DND-41 (cell line): ENCODE measurements at regions not wholly inside any gene's neighbourhood (a gene's known extent, or its start where the extent isn't known, plus 50 kb on each side); places are given as distances from the start of the nearest gene placed in this dataset.
"Not testable (repeated sequence)": the region's sequence is repeated elsewhere in the genome, so short reads cannot be mapped to it uniquely, and the experiment has no call there.

Experiments
- ATAC-seq: fragments of 200-7000 bp; cut with Tn5 transposase; 3 replicates; pipeline ENCODE4 v1.9.1; 2021; ENCODE audit warnings: low read depth; ENCODE audit not compliant: insufficient read depth
- DNase-seq: peaks from one replicate; pipeline ENCODE4 v3.0.0-alpha.2; 2020
- H2AFZ ChIP-seq: 2 replicates; pipeline ENCODE4 v1.6.0; 2012; ENCODE audit warnings: low read depth, low read length
- H3K27ac ChIP-seq: 2 replicates; pipeline ENCODE4 v1.5.1; 2012; ENCODE audit warnings: low read length, inconsistent platforms
- H3K27me3 ChIP-seq: fragments of 200-600 bp; sonication (generic); 2 replicates; pipeline ENCODE4 v1.6.0; 2012; ENCODE audit warnings: low read length, mild to moderate bottlenecking, inconsistent platforms; ENCODE audit not compliant: insufficient read depth, poor library complexity
- H3K36me3 ChIP-seq: 2 replicates; pipeline ENCODE4 v1.5.1; 2012; ENCODE audit warnings: low read length, inconsistent platforms; ENCODE audit not compliant: insufficient read depth
- H3K4me1 ChIP-seq: 2 replicates; pipeline ENCODE4 v1.5.1; 2012; ENCODE audit warnings: mild to moderate bottlenecking, low read length; ENCODE audit not compliant: insufficient read depth
- H3K4me2 ChIP-seq: 2 replicates; pipeline ENCODE4 v1.6.0; 2012; ENCODE audit warnings: mild to moderate bottlenecking, moderate library complexity, low read length, inconsistent platforms; ENCODE audit not compliant: insufficient read depth
- H3K4me3 ChIP-seq, 2 experiments: fragments of 200-600 bp in 1 of 2; shearing (Covaris generic) in 1 of 2; 2 replicates each; pipeline ENCODE4 v1.5.1; 2012 to 2016; ENCODE audit warnings: inconsistent platforms in 2 of 2, low read length in 2 of 2, mild to moderate bottlenecking in 2 of 2, low read depth in 1 of 2, moderate library complexity in 1 of 2
- H3K79me2 ChIP-seq: 2 replicates; pipeline ENCODE4 v1.6.0; 2012; ENCODE audit warnings: low read length, inconsistent platforms; ENCODE audit not compliant: insufficient read depth
- H3K9ac ChIP-seq: 2 replicates; pipeline ENCODE4 v1.6.0; 2012; ENCODE audit warnings: low read depth, mild to moderate bottlenecking, inconsistent platforms, low read length, moderate library complexity
- H3K9me3 ChIP-seq: 2 replicates; pipeline ENCODE4 v1.5.1; 2012; ENCODE audit warnings: low read length, moderate library complexity, mild to moderate bottlenecking, inconsistent platforms; ENCODE audit not compliant: insufficient read depth, severe bottlenecking
- H4K20me1 ChIP-seq: 2 replicates; pipeline ENCODE4 v1.6.0; 2012; ENCODE audit warnings: low read length; ENCODE audit not compliant: insufficient read depth
- EZH2 ChIP-seq: IDR thresholded peaks from 3 replicates; pipeline ENCODE4 v1.6.1; 2012; ENCODE audit warnings: borderline replicate concordance, low read depth, mild to moderate bottlenecking, moderate library complexity, low read length, inconsistent platforms; ENCODE audit not compliant: severe bottlenecking
- TF ChIP-seq, protein P1 (sequence below): IDR thresholded peaks from 2 replicates; pipeline ENCODE4 v1.5.1; 2012; ENCODE audit warnings: borderline replicate concordance, low read length, moderate library complexity, mild to moderate bottlenecking; ENCODE audit not compliant: poor library complexity, severe bottlenecking; ENCODE audit errors: extremely low read depth

DNA sequence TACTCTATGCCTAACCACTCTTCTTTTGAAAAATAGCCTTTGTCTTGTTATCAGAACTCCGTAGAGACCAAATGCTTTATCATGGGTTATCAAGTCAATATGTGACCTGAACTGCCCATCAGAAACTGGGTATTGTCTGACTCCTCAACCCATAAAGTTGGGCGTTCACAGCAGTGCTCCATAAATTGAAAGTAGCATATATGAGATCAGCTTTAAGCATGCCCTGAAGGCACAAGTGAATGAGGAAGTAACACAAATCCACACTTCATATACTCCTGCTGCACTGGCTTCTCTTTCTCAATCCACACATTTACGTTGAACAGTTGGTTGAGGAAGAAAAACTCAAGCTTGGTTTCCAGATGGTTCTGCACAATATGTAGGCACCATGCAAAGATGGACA, 1106.0 kb downstream of the STIM2 start:
- H2AFZ ChIP-seq: no peak overlapping the region
- no peak overlapping the region for H3K27ac ChIP-seq
- H3K27me3 ChIP-seq: no peaks in the 10 kb centered on the region
- H4K20me1 ChIP-seq: no peaks in the 10 kb centered on the region
- H3K4me1 ChIP-seq: no peaks in the 10 kb centered on the region
- no peak for DNase-seq
- no peak for ATAC-seq
- no peaks in the 10 kb centered on the region for H3K36me3 ChIP-seq
- no peak for TF ChIP-seq EZH2
- TF ChIP-seq, protein P1, sequence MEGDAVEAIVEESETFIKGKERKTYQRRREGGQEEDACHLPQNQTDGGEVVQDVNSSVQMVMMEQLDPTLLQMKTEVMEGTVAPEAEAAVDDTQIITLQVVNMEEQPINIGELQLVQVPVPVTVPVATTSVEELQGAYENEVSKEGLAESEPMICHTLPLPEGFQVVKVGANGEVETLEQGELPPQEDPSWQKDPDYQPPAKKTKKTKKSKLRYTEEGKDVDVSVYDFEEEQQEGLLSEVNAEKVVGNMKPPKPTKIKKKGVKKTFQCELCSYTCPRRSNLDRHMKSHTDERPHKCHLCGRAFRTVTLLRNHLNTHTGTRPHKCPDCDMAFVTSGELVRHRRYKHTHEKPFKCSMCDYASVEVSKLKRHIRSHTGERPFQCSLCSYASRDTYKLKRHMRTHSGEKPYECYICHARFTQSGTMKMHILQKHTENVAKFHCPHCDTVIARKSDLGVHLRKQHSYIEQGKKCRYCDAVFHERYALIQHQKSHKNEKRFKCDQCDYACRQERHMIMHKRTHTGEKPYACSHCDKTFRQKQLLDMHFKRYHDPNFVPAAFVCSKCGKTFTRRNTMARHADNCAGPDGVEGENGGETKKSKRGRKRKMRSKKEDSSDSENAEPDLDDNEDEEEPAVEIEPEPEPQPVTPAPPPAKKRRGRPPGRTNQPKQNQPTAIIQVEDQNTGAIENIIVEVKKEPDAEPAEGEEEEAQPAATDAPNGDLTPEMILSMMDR: no peak
- no peak overlapping the region for H3K9ac ChIP-seq
- no peaks in the 10 kb centered on the region for H3K79me2 ChIP-seq
- H3K4me3 ChIP-seq: no peak overlapping the region
- no peak overlapping the region for H3K4me2 ChIP-seq
- H3K9me3 ChIP-seq: no peaks in the 10 kb centered on the region

DNA sequence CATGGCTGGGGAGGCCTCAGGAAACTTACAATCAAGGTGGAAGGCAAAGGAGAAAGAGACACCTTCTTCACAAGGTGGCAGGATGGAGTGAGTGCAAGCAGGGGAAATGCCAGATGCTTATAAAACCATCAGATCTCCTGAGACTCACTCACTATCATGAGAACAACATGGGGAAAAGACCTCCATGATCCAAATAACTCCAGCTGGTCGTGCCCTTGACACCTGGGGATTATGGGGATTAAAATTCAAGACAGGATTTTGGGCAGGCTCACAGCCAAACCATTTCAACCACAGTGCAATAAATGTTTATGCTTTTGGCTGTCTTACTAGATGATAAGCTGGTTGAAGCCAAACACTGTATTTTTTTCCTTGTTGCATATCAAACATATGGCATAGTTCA, 1112.4 kb downstream of the STIM2 start:
- Histone ChIP-seq H3K27ac (no peak overlapping the region), H3K4me1 (no peaks in the 10 kb centered on the region), H3K4me3 (no peak overlapping the region), H3K27me3 (no peaks in the 10 kb centered on the region), H3K79me2 (no peaks in the 10 kb centered on the region), H4K20me1 (no peaks in the 10 kb centered on the region), H3K36me3 (no peaks in the 10 kb centered on the region), H3K9ac (no peak overlapping the region), H3K9me3 (no peaks in the 10 kb centered on the region), H2AFZ (no peak overlapping the region), H3K4me2 (no peak overlapping the region)
- TF ChIP-seq, protein P1: no peak
- TF ChIP-seq EZH2: no peak
- no peak for ATAC-seq
- DNase-seq: no peak

DNA sequence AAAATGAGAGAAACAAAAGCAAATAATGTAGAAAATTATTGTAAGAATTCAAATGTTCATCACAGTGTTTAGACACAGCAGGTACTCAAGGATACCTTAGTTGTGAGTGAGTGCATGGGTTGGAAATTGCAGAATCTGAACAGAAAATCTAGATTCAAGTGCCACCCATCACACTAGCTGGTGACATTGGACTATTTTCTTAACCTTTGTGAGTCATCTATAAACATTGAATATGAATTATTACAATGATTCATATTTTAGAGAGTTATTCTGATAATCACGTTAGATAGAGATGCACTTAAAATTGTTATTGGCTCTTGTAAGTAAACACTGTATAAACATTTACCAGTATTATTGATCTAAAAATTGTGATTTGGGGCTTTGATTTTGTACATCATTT, 1113.1 kb downstream of the STIM2 start:
- H3K4me1 ChIP-seq: no peaks in the 10 kb centered on the region
- no peak overlapping the region for H2AFZ ChIP-seq
- H3K79me2 ChIP-seq: no peaks in the 10 kb centered on the region

DNA sequence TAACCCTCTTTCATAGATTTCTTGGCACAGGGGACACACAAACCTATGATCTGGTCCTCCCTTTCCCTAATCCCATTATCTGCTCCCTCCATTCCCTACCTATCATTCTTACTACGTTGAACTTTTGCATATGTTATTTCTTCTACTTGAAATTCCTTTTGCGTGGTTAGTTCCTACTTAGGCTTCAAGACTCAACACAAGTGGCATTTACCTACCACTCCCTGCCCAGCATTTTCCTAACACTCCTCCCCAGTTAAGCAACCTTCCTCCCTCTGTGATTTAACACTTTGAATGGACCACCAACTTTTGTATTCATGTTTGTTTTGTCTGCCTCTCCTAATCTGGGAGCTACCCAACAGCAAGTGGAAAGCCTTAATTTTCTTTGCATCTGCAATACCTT, 1113.7 kb downstream of the STIM2 start:
- no peaks in the 10 kb centered on the region for H4K20me1 ChIP-seq
- H3K79me2 ChIP-seq: no peaks in the 10 kb centered on the region
- H3K4me1 ChIP-seq: no peaks in the 10 kb centered on the region
- H2AFZ ChIP-seq: no peak overlapping the region
- ATAC-seq (no peak), DNase-seq (no peak)
- H3K9ac ChIP-seq: no peak overlapping the region
- TF ChIP-seq EZH2: no peak
- TF ChIP-seq, protein P1: no peak
- no peak overlapping the region for H3K27ac ChIP-seq
- no peak overlapping the region for H3K4me3 ChIP-seq
- no peaks in the 10 kb centered on the region for H3K27me3 ChIP-seq
- no peaks in the 10 kb centered on the region for H3K9me3 ChIP-seq
- no peaks in the 10 kb centered on the region for H3K36me3 ChIP-seq
- H3K4me2 ChIP-seq: no peak overlapping the region

More for the DNA sequence above, 1113.1 kb downstream of the STIM2 start:
- H3K4me3 ChIP-seq: no peak overlapping the region
- H3K27me3 ChIP-seq: no peaks in the 10 kb centered on the region
- no peaks in the 10 kb centered on the region for H3K36me3 ChIP-seq
- TF ChIP-seq EZH2: no peak
- TF ChIP-seq, protein P1: no peak
- H3K9ac ChIP-seq: no peak overlapping the region
- no peaks in the 10 kb centered on the region for H3K9me3 ChIP-seq
- H4K20me1 ChIP-seq: no peaks in the 10 kb centered on the region
- H3K27ac ChIP-seq: no peak overlapping the region
- no peak for ATAC-seq
- no peak overlapping the region for H3K4me2 ChIP-seq
- no peak for DNase-seq

DNA sequence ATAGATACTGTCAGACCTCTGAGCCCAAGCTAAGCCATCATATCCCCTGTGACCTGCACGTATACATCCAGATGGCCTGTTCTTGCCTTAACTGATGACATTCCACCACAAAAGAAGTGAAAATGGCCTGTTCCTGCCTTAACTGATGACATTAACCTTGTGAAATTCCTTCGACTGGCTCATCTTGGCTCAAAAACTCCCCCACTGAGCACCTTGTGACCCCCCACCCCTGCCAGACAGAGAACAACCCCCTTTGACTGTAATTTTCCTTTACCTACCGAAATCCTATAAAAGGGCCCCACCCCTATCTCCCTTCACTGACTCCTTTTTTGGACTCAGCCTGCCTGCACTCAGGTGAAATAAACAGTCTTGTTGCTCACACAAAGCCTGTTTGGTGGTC, 1114.2 kb downstream of the STIM2 start:
- H3K27ac ChIP-seq, H3K27me3 ChIP-seq, H3K9me3 ChIP-seq, H3K9ac ChIP-seq, H3K4me3 ChIP-seq, H4K20me1 ChIP-seq, H3K36me3 ChIP-seq, H2AFZ ChIP-seq, H3K4me2 ChIP-seq, ATAC-seq, DNase-seq, H3K79me2 ChIP-seq, H3K4me1 ChIP-seq: not testable (repeated sequence)
